ENCODE measurements at regions not wholly inside any gene's neighbourhood (a gene's known extent, or its start where the extent isn't known, plus 50 kb on each side); places are given as distances from the start of the nearest gene placed in this dataset.

GRCh38 chr4:153850533-153851280 is 61.8 kb upstream of the SFRP2 start (continued):
- no peak for TF ChIP-seq RNF2 (IDR thresholded peaks at IDR 0.05; ENCODE audit: borderline replicate concordance, low read depth, low read length, missing control alignments, poor library complexity, severe bottlenecking)
- no peak for TF ChIP-seq PHF8 (conservative IDR thresholded peaks at IDR 0.05; ENCODE audit: low read depth, low read length)

All from H1 (cell line).